ENCODE measurements at regions not wholly inside any gene's neighbourhood (a gene's known extent, or its start where the extent isn't known, plus 50 kb on each side); places are given as distances from the start of the nearest gene placed in this dataset.
"Not testable (repeated sequence)": the region's sequence is repeated elsewhere in the genome, so short reads cannot be mapped to it uniquely, and the experiment has no call there.

- DNase-seq (ENCODE audit: low spot score) (no peak), ATAC-seq (peak; percentile 91)
Measured at GRCh38 chr22:22061085-22062077, 78.8 kb upstream of the TOP3B start.

GRCh38 chr22:22060200-22061084, 77.9 kb upstream of the TOP3B start:
- DNase-seq (ENCODE audit: low spot score) = peak; percentile 73
- ATAC-seq = peak; percentile 89

GRCh38 chr22:22059291-22060002, 76.9 kb upstream of the TOP3B start:
- ATAC-seq = no peak

GRCh38 chr22:22058633-22059290, 76.2 kb upstream of the TOP3B start:
- no peak for DNase-seq (ENCODE audit: low spot score)
- ATAC-seq = no peak

More at GRCh38 chr22:22059291-22060002, 76.9 kb upstream of the TOP3B start:
- no peak for DNase-seq (ENCODE audit: low spot score)

GRCh38 chr22:22057617-22058378, 75.2 kb upstream of the TOP3B start:
- DNase-seq (ENCODE audit: low spot score) = no peak
- ATAC-seq = no peak

- not testable (repeated sequence) for DNase-seq (ENCODE audit: low spot score); ATAC-seq
Measured at GRCh38 chr22:22056809-22057594, 74.4 kb upstream of the TOP3B start.

- ATAC-seq; DNase-seq (ENCODE audit: low spot score): not testable (repeated sequence)
Measured at GRCh38 chr22:22052548-22053139, 70.1 kb upstream of the TOP3B start.

- not testable (repeated sequence) for ATAC-seq; DNase-seq (ENCODE audit: low spot score)
Measured at GRCh38 chr22:22051032-22051431, 68.4 kb upstream of the TOP3B start.

GRCh38 chr22:22050141-22050775, 67.7 kb upstream of the TOP3B start:
- ATAC-seq (no peak), DNase-seq (ENCODE audit: low spot score) (no peak)

GRCh38 chr22:22049684-22050083, 67.1 kb upstream of the TOP3B start:
- DNase-seq (ENCODE audit: low spot score) = no peak
- no peak for ATAC-seq

- ATAC-seq = no peak
- no peak for DNase-seq (ENCODE audit: low spot score)
Measured at GRCh38 chr22:22048981-22049531, 66.5 kb upstream of the TOP3B start.

GRCh38 chr22:22048318-22048942, 65.8 kb upstream of the TOP3B start:
- ATAC-seq (no peak), DNase-seq (ENCODE audit: low spot score) (no peak)

- DNase-seq (ENCODE audit: low spot score) = no peak
- no peak for ATAC-seq
Measured at GRCh38 chr22:22047776-22048175, 65.2 kb upstream of the TOP3B start.

GRCh38 chr22:22047266-22047665, 64.7 kb upstream of the TOP3B start:
- DNase-seq (ENCODE audit: low spot score) (no peak), ATAC-seq (no peak)

- no peak for ATAC-seq
- DNase-seq (ENCODE audit: low spot score) = no peak
Measured at GRCh38 chr22:22046370-22046769, 63.8 kb upstream of the TOP3B start.

- ATAC-seq = no peak
- DNase-seq (ENCODE audit: low spot score) = no peak
Measured at GRCh38 chr22:22045571-22046335, 63.2 kb upstream of the TOP3B start.
